ENCODE measurements at regions not wholly inside any gene's neighbourhood (a gene's known extent, or its start where the extent isn't known, plus 50 kb on each side); places are given as distances from the start of the nearest gene placed in this dataset.

- H3K4me1 ChIP-seq = no peaks in the 10 kb centered on the region
- no peaks in the 10 kb centered on the region for H3K9me3 ChIP-seq
- H3K27me3 ChIP-seq (replicated peaks in 1 of 7) = no peaks in the 10 kb centered on the region
- 78 to 98% (median 86%) methylated on average over 1 of the region's 1 CpG for WGBS, 5 donors
- no peak overlapping the region for H3K27ac ChIP-seq
- no peak for TF ChIP-seq POLR2A (IDR thresholded peaks at IDR 0.05)
- TF ChIP-seq, protein P1, sequence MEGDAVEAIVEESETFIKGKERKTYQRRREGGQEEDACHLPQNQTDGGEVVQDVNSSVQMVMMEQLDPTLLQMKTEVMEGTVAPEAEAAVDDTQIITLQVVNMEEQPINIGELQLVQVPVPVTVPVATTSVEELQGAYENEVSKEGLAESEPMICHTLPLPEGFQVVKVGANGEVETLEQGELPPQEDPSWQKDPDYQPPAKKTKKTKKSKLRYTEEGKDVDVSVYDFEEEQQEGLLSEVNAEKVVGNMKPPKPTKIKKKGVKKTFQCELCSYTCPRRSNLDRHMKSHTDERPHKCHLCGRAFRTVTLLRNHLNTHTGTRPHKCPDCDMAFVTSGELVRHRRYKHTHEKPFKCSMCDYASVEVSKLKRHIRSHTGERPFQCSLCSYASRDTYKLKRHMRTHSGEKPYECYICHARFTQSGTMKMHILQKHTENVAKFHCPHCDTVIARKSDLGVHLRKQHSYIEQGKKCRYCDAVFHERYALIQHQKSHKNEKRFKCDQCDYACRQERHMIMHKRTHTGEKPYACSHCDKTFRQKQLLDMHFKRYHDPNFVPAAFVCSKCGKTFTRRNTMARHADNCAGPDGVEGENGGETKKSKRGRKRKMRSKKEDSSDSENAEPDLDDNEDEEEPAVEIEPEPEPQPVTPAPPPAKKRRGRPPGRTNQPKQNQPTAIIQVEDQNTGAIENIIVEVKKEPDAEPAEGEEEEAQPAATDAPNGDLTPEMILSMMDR (IDR thresholded peaks at IDR 0.05 in 8 of 11, conservative IDR thresholded peaks at IDR 0.05 in 3 of 11) = no peak
- TF ChIP-seq POLR2AphosphoS5 (IDR thresholded peaks at IDR 0.05) = no peak
- intact Hi-C loops (cut with DNase I; ENCODE audit: low total_unique reads) = no loop called here
- DNase-seq = no peak
- H3K36me3 ChIP-seq = no peaks in the 10 kb centered on the region
- H3K4me3 ChIP-seq = no peak overlapping the region
Measured at GRCh38 chr18:61091379-61091778, 241.9 kb upstream of the CDH20 start.

DNA sequence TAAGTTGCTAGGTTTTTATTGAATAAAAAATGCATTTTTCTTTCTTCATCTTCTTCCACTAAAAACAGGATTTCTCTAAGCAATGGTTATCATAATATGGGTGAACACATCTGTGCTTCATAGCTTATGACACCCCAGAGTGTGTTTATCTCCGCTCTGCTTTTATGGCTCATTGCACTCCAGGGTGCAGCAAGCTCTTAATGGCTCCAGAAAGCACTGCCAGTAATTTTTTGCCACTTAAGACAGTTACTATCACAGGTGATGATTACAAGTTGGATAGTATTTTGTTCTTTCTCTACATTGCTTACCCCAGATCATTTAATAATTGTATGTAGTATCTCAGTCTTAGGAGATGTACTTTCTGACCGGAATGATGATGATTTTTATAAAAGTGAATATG, 239.3 kb upstream of the CDH20 start:
- intact Hi-C loops (cut with DNase I; ENCODE audit: low total_unique reads) = no loop called here
- TF ChIP-seq POLR2A (IDR thresholded peaks at IDR 0.05) (no peak), POLR2AphosphoS5 (IDR thresholded peaks at IDR 0.05) (no peak)
- TF ChIP-seq, protein P1 (IDR thresholded peaks at IDR 0.05 in 8 of 11, conservative IDR thresholded peaks at IDR 0.05 in 3 of 11) = no peak
- Histone ChIP-seq H3K4me1 (no peaks in the 10 kb centered on the region), H3K9me3 (no peaks in the 10 kb centered on the region), H3K36me3 (no peaks in the 10 kb centered on the region), H3K4me3 (no peak overlapping the region), H3K27ac (no peak overlapping the region), H3K27me3 (replicated peaks in 1 of 7) (no peaks in the 10 kb centered on the region)
- 79 to 91% (median 85%) methylated on average over 2 of the region's 2 CpGs for WGBS, 5 donors
- no peak for DNase-seq

DNA sequence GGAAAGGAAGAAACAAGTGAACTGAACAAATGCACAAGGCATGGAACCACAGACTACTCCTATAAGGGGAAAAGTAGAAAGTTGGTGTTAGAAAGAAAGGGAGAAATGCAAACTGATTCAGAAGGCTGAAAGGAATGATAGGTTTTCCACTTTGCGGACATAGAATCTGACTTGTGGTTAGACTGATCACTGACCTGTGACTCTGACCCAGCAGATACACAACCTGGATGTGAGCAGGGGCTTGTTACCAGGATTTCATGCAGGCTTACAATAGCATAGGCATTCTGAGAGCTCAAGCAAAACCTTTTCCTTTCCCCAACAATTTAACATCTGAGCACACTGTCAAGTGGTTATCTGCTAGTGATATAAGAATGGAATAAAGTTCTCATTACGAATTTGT, 237.0 kb upstream of the CDH20 start:
- no peaks in the 10 kb centered on the region for H3K4me1 ChIP-seq
- no peak overlapping the region for H3K27ac ChIP-seq
- no peak for DNase-seq
- H3K9me3 ChIP-seq = no peaks in the 10 kb centered on the region
- TF ChIP-seq POLR2A (IDR thresholded peaks at IDR 0.05) (no peak), POLR2AphosphoS5 (IDR thresholded peaks at IDR 0.05) (no peak)
- TF ChIP-seq, protein P1 (IDR thresholded peaks at IDR 0.05 in 8 of 11, conservative IDR thresholded peaks at IDR 0.05 in 3 of 11) = no peak
- no peaks in the 10 kb centered on the region for H3K27me3 ChIP-seq (replicated peaks in 1 of 7)
- no peaks in the 10 kb centered on the region for H3K36me3 ChIP-seq
- intact Hi-C loops (cut with DNase I; ENCODE audit: low total_unique reads) = no loop called here
- no peak overlapping the region for H3K4me3 ChIP-seq
- WGBS, 5 donors = 85 to 95% (median 89%) methylated on average over 2 of the region's 2 CpGs

DNA sequence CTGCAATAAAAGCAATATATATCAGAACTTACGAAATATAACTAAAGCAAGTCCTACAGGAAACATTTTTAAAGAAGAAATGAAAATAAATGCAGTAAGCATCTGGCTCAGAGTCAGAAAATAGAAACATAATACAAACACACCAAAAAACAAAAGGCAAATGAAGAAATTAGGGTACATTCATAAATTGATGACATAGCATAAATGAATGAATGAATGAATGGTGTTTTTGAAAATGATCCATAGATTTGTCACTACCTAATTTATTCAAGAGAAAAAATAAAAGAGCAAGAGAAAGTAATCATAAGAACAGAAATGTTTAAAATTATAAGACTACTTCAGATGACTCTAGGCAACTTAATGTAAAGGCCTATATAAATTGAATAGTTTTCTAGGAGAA, 226.1 kb upstream of the CDH20 start:
- no peaks in the 10 kb centered on the region for H3K36me3 ChIP-seq
- H3K27ac ChIP-seq = no peak overlapping the region
- H3K4me1 ChIP-seq = no peaks in the 10 kb centered on the region
- TF ChIP-seq, protein P1 (IDR thresholded peaks at IDR 0.05 in 8 of 11, conservative IDR thresholded peaks at IDR 0.05 in 3 of 11) = no peak
- no peak for TF ChIP-seq POLR2AphosphoS5 (IDR thresholded peaks at IDR 0.05)
- no peak for TF ChIP-seq POLR2A (IDR thresholded peaks at IDR 0.05)
- DNase-seq = no peak
- H3K4me3 ChIP-seq = no peak overlapping the region
- no peaks in the 10 kb centered on the region for H3K9me3 ChIP-seq
- H3K27me3 ChIP-seq (replicated peaks in 1 of 7) = no peaks in the 10 kb centered on the region
- intact Hi-C loops (cut with DNase I; ENCODE audit: low total_unique reads) = no loop called here
- WGBS, 5 donors = 68 to 87% (median 73%) methylated on average over 1 of the region's 1 CpG
